ENCODE measurements at regions not wholly inside any gene's neighbourhood (a gene's known extent, or its start where the extent isn't known, plus 50 kb on each side); places are given as distances from the start of the nearest gene placed in this dataset.

DNA sequence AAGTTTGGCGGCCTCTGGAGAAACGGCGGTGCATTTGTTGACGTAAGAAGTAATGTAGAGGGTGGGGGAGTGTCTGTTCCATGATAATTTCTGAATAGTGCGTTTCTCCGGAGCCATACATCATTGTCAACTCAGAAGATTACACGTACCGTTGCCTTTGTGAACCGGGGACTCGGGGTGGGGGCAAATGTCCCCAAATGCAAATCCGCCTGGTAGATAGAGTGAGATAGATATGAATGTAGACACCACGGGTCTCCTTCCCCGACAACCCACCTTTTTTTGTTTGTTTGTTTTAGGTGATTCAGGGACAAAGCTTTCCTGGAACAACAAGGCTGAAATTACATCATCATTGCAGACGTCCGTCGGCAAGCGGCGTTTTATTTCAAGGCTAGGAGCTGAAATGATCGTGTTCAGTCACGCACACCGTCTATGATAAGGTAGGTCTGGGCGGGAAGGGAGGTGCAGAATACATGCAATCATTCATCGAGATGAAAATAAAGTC is 96.0 kb upstream of the PPP2R3B start (continued):
- TF ChIP-seq, protein P1, sequence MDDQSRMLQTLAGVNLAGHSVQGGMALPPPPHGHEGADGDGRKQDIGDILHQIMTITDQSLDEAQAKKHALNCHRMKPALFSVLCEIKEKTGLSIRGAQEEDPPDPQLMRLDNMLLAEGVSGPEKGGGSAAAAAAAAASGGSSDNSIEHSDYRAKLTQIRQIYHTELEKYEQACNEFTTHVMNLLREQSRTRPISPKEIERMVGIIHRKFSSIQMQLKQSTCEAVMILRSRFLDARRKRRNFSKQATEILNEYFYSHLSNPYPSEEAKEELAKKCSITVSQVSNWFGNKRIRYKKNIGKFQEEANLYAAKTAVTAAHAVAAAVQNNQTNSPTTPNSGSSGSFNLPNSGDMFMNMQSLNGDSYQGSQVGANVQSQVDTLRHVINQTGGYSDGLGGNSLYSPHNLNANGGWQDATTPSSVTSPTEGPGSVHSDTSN (CRISPR knock-in tag; IDR thresholded peaks at IDR 0.05): no peak

DNA sequence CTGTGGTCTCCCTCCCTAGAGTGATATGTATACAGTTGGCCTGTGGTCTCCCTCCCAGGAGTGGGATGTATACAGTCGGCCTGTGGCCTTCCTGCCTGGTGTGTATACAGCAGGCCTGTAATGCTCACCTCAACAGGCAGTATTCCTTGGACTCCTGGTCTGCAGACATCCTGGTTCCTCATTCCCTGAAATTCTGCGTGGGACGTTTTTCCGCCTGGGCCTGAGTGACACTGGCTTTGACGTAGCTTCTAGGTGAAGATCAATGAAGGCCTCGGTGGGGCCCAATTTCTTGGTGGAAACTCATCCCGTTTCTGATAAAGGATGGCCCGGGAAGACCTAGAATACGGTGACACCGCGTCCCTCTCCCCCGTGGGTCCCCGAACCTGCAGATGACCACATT is 98.7 kb upstream of the PPP2R3B start:
- CTCF ChIA-PET: no interaction called here
- Histone ChIP-seq H3K4me1 (ENCODE audit: control insufficient read depth, insufficient read depth, low read length) (no peaks in the 10 kb centered on the region), H3K36me3 (ENCODE audit: control insufficient read depth in 2 of 2, insufficient read depth in 1 of 2, low read length in 2 of 2) (no peaks in the 10 kb centered on the region), H3K4me3 (ENCODE audit: low read depth, low read length) (no peak overlapping the region), H3K9me3 (ENCODE audit: control insufficient read depth, insufficient read depth, low read depth, low read length) (no peaks in the 10 kb centered on the region), H3K27ac (ENCODE audit: extremely low read depth, low read depth, low read length) (no peak overlapping the region)
- POLR2A ChIA-PET: no interaction called here
- TF ChIP-seq IKZF3 (tag by site-specific recombination; IDR thresholded peaks at IDR 0.05) (peak; percentile 52), ZNF404 (tag by site-specific recombination; IDR thresholded peaks at IDR 0.05) (no peak)

DNA sequence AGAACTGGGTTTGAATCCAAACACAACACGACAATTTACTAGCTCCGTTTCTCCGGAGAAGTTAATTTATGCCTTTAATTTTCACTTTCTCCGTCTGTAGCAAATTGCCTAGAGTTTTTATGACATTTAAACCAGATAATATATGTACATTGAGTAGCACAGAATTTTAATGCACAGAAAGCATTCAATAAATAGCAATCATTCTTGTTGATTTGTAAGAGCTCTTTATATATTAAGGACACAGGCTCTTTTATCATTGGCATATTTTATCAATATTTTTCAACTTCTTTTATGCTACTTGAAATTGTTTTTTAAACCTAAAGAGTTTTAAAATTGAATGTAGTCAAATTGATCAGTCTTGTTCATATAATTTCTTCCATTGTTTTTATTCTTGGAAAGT is 99.6 kb upstream of the PPP2R3B start:
- POLR2A ChIA-PET: no interaction called here
- Histone ChIP-seq H3K4me3 (ENCODE audit: low read depth, low read length) (no peak overlapping the region), H3K36me3 (ENCODE audit: control insufficient read depth in 2 of 2, insufficient read depth in 1 of 2, low read length in 2 of 2) (no peaks in the 10 kb centered on the region), H3K4me1 (ENCODE audit: control insufficient read depth, insufficient read depth, low read length) (no peaks in the 10 kb centered on the region), H3K9me3 (ENCODE audit: control insufficient read depth, insufficient read depth, low read depth, low read length) (no peaks in the 10 kb centered on the region), H3K27ac (ENCODE audit: extremely low read depth, low read depth, low read length) (no peak overlapping the region)
- CTCF ChIA-PET: no interaction called here
- TF ChIP-seq HOXC10 (CRISPR knock-in tag; IDR thresholded peaks at IDR 0.05) (no peak), ZFP41 (tag by site-specific recombination; IDR thresholded peaks at IDR 0.05; ENCODE audit: borderline replicate concordance) (no peak), ZNF76 (tag by site-specific recombination; IDR thresholded peaks at IDR 0.05; ENCODE audit: borderline replicate concordance, low read depth) (no peak), ZNF292 (tag by site-specific recombination; IDR thresholded peaks at IDR 0.05; ENCODE audit: borderline replicate concordance, low read depth) (no peak), IKZF3 (tag by site-specific recombination; IDR thresholded peaks at IDR 0.05) (no peak), ZNF792 (tag by site-specific recombination; IDR thresholded peaks at IDR 0.05) (no peak), ZNF555 (tag by site-specific recombination; conservative IDR thresholded peaks at IDR 0.05) (no peak), ZNF654 (tag by site-specific recombination; IDR thresholded peaks at IDR 0.05; ENCODE audit: low read depth) (no peak), KLF16 (tag by site-specific recombination; IDR thresholded peaks at IDR 0.05) (no peak)
- TF ChIP-seq, protein P2, sequence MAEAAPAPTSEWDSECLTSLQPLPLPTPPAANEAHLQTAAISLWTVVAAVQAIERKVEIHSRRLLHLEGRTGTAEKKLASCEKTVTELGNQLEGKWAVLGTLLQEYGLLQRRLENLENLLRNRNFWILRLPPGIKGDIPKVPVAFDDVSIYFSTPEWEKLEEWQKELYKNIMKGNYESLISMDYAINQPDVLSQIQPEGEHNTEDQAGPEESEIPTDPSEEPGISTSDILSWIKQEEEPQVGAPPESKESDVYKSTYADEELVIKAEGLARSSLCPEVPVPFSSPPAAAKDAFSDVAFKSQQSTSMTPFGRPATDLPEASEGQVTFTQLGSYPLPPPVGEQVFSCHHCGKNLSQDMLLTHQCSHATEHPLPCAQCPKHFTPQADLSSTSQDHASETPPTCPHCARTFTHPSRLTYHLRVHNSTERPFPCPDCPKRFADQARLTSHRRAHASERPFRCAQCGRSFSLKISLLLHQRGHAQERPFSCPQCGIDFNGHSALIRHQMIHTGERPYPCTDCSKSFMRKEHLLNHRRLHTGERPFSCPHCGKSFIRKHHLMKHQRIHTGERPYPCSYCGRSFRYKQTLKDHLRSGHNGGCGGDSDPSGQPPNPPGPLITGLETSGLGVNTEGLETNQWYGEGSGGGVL (tag by site-specific recombination; IDR thresholded peaks at IDR 0.05): no peak
- TF ChIP-seq, protein P3, sequence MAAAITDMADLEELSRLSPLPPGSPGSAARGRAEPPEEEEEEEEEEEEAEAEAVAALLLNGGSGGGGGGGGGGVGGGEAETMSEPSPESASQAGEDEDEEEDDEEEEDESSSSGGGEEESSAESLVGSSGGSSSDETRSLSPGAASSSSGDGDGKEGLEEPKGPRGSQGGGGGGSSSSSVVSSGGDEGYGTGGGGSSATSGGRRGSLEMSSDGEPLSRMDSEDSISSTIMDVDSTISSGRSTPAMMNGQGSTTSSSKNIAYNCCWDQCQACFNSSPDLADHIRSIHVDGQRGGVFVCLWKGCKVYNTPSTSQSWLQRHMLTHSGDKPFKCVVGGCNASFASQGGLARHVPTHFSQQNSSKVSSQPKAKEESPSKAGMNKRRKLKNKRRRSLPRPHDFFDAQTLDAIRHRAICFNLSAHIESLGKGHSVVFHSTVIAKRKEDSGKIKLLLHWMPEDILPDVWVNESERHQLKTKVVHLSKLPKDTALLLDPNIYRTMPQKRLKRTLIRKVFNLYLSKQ (tag by site-specific recombination; IDR thresholded peaks at IDR 0.05; ENCODE audit: borderline replicate concordance): no peak
- TF ChIP-seq, protein P4, sequence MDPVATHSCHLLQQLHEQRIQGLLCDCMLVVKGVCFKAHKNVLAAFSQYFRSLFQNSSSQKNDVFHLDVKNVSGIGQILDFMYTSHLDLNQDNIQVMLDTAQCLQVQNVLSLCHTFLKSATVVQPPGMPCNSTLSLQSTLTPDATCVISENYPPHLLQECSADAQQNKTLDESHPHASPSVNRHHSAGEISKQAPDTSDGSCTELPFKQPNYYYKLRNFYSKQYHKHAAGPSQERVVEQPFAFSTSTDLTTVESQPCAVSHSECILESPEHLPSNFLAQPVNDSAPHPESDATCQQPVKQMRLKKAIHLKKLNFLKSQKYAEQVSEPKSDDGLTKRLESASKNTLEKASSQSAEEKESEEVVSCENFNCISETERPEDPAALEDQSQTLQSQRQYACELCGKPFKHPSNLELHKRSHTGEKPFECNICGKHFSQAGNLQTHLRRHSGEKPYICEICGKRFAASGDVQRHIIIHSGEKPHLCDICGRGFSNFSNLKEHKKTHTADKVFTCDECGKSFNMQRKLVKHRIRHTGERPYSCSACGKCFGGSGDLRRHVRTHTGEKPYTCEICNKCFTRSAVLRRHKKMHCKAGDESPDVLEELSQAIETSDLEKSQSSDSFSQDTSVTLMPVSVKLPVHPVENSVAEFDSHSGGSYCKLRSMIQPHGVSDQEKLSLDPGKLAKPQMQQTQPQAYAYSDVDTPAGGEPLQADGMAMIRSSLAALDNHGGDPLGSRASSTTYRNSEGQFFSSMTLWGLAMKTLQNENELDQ (tag by site-specific recombination; IDR thresholded peaks at IDR 0.05; ENCODE audit: low read depth): no peak
- TF ChIP-seq, protein P5, sequence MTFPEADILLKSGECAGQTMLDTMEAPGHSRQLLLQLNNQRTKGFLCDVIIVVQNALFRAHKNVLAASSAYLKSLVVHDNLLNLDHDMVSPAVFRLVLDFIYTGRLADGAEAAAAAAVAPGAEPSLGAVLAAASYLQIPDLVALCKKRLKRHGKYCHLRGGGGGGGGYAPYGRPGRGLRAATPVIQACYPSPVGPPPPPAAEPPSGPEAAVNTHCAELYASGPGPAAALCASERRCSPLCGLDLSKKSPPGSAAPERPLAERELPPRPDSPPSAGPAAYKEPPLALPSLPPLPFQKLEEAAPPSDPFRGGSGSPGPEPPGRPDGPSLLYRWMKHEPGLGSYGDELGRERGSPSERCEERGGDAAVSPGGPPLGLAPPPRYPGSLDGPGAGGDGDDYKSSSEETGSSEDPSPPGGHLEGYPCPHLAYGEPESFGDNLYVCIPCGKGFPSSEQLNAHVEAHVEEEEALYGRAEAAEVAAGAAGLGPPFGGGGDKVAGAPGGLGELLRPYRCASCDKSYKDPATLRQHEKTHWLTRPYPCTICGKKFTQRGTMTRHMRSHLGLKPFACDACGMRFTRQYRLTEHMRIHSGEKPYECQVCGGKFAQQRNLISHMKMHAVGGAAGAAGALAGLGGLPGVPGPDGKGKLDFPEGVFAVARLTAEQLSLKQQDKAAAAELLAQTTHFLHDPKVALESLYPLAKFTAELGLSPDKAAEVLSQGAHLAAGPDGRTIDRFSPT (tag by site-specific recombination; IDR thresholded peaks at IDR 0.05): no peak
- TF ChIP-seq, protein P6, sequence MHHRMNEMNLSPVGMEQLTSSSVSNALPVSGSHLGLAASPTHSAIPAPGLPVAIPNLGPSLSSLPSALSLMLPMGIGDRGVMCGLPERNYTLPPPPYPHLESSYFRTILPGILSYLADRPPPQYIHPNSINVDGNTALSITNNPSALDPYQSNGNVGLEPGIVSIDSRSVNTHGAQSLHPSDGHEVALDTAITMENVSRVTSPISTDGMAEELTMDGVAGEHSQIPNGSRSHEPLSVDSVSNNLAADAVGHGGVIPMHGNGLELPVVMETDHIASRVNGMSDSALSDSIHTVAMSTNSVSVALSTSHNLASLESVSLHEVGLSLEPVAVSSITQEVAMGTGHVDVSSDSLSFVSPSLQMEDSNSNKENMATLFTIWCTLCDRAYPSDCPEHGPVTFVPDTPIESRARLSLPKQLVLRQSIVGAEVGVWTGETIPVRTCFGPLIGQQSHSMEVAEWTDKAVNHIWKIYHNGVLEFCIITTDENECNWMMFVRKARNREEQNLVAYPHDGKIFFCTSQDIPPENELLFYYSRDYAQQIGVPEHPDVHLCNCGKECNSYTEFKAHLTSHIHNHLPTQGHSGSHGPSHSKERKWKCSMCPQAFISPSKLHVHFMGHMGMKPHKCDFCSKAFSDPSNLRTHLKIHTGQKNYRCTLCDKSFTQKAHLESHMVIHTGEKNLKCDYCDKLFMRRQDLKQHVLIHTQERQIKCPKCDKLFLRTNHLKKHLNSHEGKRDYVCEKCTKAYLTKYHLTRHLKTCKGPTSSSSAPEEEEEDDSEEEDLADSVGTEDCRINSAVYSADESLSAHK (tag by site-specific recombination; IDR thresholded peaks at IDR 0.05): no peak
- TF ChIP-seq, protein P7, sequence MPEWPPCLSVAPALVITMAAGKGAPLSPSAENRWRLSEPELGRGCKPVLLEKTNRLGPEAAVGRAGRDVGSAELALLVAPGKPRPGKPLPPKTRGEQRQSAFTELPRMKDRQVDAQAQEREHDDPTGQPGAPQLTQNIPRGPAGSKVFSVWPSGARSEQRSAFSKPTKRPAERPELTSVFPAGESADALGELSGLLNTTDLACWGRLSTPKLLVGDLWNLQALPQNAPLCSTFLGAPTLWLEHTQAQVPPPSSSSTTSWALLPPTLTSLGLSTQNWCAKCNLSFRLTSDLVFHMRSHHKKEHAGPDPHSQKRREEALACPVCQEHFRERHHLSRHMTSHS (tag by site-specific recombination; IDR thresholded peaks at IDR 0.05): no peak
- TF ChIP-seq, protein P8, sequence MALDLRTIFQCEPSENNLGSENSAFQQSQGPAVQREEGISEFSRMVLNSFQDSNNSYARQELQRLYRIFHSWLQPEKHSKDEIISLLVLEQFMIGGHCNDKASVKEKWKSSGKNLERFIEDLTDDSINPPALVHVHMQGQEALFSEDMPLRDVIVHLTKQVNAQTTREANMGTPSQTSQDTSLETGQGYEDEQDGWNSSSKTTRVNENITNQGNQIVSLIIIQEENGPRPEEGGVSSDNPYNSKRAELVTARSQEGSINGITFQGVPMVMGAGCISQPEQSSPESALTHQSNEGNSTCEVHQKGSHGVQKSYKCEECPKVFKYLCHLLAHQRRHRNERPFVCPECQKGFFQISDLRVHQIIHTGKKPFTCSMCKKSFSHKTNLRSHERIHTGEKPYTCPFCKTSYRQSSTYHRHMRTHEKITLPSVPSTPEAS (tag by site-specific recombination; IDR thresholded peaks at IDR 0.05): no peak

All from HEK293 (cell line).